ENCODE measurements at regions not wholly inside any gene's neighbourhood (a gene's known extent, or its start where the extent isn't known, plus 50 kb on each side); places are given as distances from the start of the nearest gene placed in this dataset.

- no peak for DNase-seq (ENCODE audit: low spot score in 2 of 2)
- no peak for TF ChIP-seq POLR2A (IDR thresholded peaks at IDR 0.05)
- TF ChIP-seq, protein P1, sequence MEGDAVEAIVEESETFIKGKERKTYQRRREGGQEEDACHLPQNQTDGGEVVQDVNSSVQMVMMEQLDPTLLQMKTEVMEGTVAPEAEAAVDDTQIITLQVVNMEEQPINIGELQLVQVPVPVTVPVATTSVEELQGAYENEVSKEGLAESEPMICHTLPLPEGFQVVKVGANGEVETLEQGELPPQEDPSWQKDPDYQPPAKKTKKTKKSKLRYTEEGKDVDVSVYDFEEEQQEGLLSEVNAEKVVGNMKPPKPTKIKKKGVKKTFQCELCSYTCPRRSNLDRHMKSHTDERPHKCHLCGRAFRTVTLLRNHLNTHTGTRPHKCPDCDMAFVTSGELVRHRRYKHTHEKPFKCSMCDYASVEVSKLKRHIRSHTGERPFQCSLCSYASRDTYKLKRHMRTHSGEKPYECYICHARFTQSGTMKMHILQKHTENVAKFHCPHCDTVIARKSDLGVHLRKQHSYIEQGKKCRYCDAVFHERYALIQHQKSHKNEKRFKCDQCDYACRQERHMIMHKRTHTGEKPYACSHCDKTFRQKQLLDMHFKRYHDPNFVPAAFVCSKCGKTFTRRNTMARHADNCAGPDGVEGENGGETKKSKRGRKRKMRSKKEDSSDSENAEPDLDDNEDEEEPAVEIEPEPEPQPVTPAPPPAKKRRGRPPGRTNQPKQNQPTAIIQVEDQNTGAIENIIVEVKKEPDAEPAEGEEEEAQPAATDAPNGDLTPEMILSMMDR (IDR thresholded peaks at IDR 0.05) = no peak
- H3K4me3 ChIP-seq (ENCODE audit: low read depth, poor library complexity, severe bottlenecking) = no peak overlapping the region
- intact Hi-C loops (cut with DNase I; ENCODE audit: low total_unique reads) = no loop called here
- WGBS, 2 donors = 80 to 89% methylated on average over 1 of the region's 1 CpG
Observed at GRCh38 chr4:160009656-160010493, 907.0 kb downstream of the RAPGEF2 start.

- intact Hi-C loops (cut with DNase I; ENCODE audit: low total_unique reads) = no loop called here
- DNase-seq (ENCODE audit: low spot score in 2 of 2) = no peak
- H3K4me3 ChIP-seq (ENCODE audit: low read depth, poor library complexity, severe bottlenecking) = no peak overlapping the region
- no peak for TF ChIP-seq POLR2A (IDR thresholded peaks at IDR 0.05)
- TF ChIP-seq, protein P1 (IDR thresholded peaks at IDR 0.05) = no peak
- WGBS, 2 donors = 63 to 66% methylated on average over 2 of the region's 2 CpGs
Observed at GRCh38 chr4:160019936-160020335, 917.1 kb downstream of the RAPGEF2 start.

- intact Hi-C loops (cut with DNase I; ENCODE audit: low total_unique reads) = no loop called here
- H3K4me3 ChIP-seq (ENCODE audit: low read depth, poor library complexity, severe bottlenecking) = no peak overlapping the region
- DNase-seq (ENCODE audit: low spot score in 2 of 2) = no peak
- 77 to 82% methylated on average over 3 of the region's 3 CpGs for WGBS, 2 donors
- no peak for TF ChIP-seq POLR2A (IDR thresholded peaks at IDR 0.05)
- TF ChIP-seq, protein P1 (IDR thresholded peaks at IDR 0.05) = no peak
Observed at GRCh38 chr4:160020804-160021203, 917.9 kb downstream of the RAPGEF2 start.

DNA sequence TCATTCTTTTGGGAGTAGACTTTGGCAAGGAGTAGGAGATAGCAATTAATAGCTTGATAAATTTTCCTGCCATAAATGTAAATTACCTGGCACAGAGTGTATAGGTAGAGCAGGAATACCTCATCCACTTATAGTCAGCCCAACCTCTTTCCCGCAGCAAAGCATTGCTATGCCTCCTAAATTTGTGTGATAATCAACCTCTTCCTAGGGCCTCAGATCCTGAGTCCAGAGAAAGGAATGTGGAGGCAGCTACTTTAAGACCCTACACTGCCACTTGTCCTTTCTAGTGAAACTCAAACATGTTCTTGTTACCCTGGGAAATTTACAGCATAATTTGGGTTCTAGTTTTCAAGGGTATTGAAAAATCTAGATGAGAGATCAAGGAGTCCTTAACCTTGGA is 919.0 kb downstream of the RAPGEF2 start:
- DNase-seq (ENCODE audit: low spot score in 2 of 2) = no peak
- no peak for TF ChIP-seq POLR2A (IDR thresholded peaks at IDR 0.05)
- TF ChIP-seq, protein P1 (IDR thresholded peaks at IDR 0.05) = no peak
- H3K4me3 ChIP-seq (ENCODE audit: low read depth, poor library complexity, severe bottlenecking) = no peak overlapping the region
- 57 to 69% methylated on average over 1 of the region's 1 CpG for WGBS, 2 donors
- intact Hi-C loops (cut with DNase I; ENCODE audit: low total_unique reads) = no loop called here

DNA sequence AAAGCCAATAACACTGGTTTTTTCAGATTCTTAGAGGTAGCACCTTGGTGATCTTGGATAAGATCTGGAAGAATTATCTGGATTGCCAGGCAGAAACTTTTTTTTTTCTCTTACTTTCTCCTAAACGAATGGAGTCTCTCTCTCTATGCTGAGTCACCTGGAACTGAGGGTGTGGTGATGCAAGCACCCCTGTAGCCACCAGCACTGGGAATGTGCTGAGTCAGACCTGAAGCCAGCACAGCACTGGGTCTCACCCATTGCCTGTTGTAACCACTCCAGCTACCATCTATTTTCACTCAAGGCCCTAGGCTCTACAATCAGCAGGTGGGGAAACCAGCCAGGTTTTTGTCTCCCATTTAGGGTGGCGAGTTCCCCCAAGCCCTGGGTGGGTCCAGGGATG is 923.8 kb downstream of the RAPGEF2 start:
- H3K4me3 ChIP-seq (ENCODE audit: low read depth, poor library complexity, severe bottlenecking) = no peak overlapping the region
- intact Hi-C loops (cut with DNase I; ENCODE audit: low total_unique reads) = no loop called here
- DNase-seq (ENCODE audit: low spot score in 2 of 2) = no peak
- WGBS, 2 donors = 41 to 52% methylated on average over 2 of the region's 2 CpGs
- no peak for TF ChIP-seq POLR2A (IDR thresholded peaks at IDR 0.05)
- TF ChIP-seq, protein P1 (IDR thresholded peaks at IDR 0.05) = no peak

- TF ChIP-seq, protein P1 (IDR thresholded peaks at IDR 0.05) = no peak
- TF ChIP-seq POLR2A (IDR thresholded peaks at IDR 0.05) = no peak
- H3K4me3 ChIP-seq (ENCODE audit: low read depth, poor library complexity, severe bottlenecking) = no peak overlapping the region
- intact Hi-C loops (cut with DNase I; ENCODE audit: low total_unique reads) = no loop called here
- DNase-seq (ENCODE audit: low spot score in 2 of 2) = no peak
Observed at GRCh38 chr4:160034501-160034900, 931.6 kb downstream of the RAPGEF2 start.

Measured in lower leg skin (tissue), 4 donors.